Astrocyte of the cerebellum (primary cell): ENCODE measurements at regions not wholly inside any gene's neighbourhood (a gene's known extent, or its start where the extent isn't known, plus 50 kb on each side); places are given as distances from the start of the nearest gene placed in this dataset.
A peak's percentile ranks its signal among the peaks of the same experiment; 100 is the strongest.
"Not testable (repeated sequence)": the region's sequence is repeated elsewhere in the genome, so short reads cannot be mapped to it uniquely, and the experiment has no call there.

Source experiments
- DNase-seq: peaks from one replicate; pipeline ENCODE4 v3.0.0-alpha.2; 2011; ENCODE audit warnings: low read depth
- H3K4me3 ChIP-seq: 2 replicates; pipeline ENCODE4 v1.5.1; 2011; ENCODE audit warnings: mild to moderate bottlenecking, low read depth, low read length, moderate library complexity
- in situ Hi-C: cut with HindIII; loops from 2 replicates; pipeline ENCODE4 v1.10.0; 2017; ENCODE audit warnings: low sequenced_read_pairs
- TF ChIP-seq, protein P1 (sequence below): IDR thresholded peaks from 2 replicates; pipeline ENCODE4 v1.5.1; 2012; ENCODE audit warnings: low read length, low read depth, moderate library complexity, mild to moderate bottlenecking; ENCODE audit errors: missing control alignments

DNA sequence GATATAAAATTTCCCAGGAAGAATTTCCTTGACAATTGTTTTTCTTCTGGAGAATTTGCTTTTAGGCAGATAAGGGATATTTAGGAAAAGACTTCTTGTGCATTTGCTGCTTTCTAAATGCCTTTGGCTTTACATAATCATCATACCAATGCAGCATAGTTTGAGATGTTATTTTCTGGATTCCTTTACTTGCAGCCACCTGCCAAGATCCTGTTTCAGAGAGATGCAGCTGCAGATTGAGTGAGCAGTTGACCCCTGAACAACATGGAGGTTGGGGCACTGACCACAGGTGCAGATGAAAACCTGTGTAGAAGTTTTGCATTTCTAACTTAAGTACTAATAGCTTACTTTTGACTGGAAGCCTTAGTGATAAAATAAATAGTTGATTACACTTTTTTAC is 257.9 kb downstream of the RPIA start:
- no peak for DNase-seq
- H3K4me3 ChIP-seq = no peak overlapping the region
- TF ChIP-seq, protein P1, sequence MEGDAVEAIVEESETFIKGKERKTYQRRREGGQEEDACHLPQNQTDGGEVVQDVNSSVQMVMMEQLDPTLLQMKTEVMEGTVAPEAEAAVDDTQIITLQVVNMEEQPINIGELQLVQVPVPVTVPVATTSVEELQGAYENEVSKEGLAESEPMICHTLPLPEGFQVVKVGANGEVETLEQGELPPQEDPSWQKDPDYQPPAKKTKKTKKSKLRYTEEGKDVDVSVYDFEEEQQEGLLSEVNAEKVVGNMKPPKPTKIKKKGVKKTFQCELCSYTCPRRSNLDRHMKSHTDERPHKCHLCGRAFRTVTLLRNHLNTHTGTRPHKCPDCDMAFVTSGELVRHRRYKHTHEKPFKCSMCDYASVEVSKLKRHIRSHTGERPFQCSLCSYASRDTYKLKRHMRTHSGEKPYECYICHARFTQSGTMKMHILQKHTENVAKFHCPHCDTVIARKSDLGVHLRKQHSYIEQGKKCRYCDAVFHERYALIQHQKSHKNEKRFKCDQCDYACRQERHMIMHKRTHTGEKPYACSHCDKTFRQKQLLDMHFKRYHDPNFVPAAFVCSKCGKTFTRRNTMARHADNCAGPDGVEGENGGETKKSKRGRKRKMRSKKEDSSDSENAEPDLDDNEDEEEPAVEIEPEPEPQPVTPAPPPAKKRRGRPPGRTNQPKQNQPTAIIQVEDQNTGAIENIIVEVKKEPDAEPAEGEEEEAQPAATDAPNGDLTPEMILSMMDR = no peak
- in situ Hi-C loops = no loop called here

DNA sequence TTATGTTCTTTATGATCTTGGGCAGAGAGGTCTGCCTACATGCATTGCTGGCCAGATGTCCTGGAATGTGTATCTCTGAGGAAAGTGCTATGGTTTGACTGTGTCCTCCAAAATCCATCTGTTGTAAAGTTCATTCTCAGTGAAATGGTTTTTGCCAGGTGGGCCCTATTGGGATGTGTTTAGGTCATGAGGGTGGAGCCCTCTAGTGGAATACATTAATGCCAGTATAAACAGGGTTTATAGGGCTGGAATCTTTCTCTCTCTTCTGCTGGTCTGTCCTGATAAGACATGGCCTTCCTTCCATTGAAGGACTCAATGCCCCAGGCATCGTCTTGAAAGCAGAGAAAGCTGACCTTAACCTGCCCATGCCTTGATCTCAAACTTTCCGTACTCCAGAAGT is 258.5 kb downstream of the RPIA start:
- DNase-seq = no peak
- H3K4me3 ChIP-seq = no peak overlapping the region
- in situ Hi-C loops = no loop called here
- TF ChIP-seq, protein P1 = no peak

GRCh38 chr2:88955607-88956006 is 264.1 kb downstream of the RPIA start:
- no peak for DNase-seq
- in situ Hi-C loops = no loop called here
- TF ChIP-seq, protein P1 = no peak
- H3K4me3 ChIP-seq = no peak overlapping the region

DNA sequence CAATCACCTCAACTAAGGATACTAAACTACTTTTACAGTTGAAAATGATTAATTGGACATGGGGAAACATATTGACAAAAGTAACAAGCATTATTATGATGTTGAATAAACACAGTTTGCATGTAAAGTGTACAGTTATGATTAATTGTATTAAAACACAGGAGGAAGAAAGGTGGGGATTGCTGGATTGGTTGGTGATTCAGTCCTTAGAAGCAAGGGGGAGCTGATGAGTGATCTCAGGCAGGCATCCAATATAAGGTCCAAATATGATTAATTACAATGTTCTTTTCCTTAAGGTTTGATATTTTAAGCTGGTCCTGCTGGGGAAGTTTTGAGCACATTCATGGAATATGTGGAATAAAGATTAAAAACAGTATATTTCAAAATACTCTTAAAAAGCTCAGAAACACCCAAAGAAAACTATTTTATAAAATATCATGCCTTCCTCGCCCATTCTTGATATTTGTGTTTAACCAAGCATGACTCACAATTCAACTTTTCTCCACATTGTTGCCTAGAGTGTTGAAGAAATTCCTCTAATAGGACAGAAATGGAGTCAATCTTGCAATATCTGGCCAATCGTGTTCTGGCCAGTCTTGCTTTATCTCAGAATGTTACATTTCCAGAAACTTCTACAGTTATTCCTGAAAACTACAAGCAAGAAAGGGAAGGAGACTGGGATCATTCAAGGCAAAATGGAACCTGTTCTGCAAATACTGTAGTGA is 268.2 kb downstream of the RPIA start:
- in situ Hi-C loops = no loop called here
- DNase-seq = no peak
- H3K4me3 ChIP-seq = no peak overlapping the region
- TF ChIP-seq, protein P1 = peak; percentile 11

DNA sequence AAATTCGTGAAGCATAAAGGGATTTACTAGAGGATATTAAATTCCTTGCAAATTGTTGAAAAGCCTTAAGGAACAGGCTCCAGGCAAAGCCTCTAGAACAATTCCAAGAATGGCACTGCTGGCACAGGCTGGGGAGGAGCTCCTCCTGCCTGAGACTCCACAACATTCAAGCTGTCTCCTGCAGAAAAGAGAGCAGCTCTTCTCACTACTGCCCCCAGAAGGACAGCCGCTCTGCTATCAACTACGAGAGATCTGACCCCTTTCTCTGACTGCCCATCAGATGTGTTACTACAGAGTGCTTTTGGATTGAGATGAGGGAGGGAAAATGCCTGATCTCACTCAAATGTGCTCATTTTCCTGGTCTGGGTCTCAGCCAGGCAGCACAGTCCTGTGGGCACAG is 269.9 kb downstream of the RPIA start:
- H3K4me3 ChIP-seq, DNase-seq, in situ Hi-C loops: not testable (repeated sequence)

GRCh38 chr2:88967844-88968243 is 276.4 kb downstream of the RPIA start:
- H3K4me3 ChIP-seq = no peak overlapping the region
- TF ChIP-seq, protein P1 = no peak
- in situ Hi-C loops = no loop called here
- no peak for DNase-seq

DNA sequence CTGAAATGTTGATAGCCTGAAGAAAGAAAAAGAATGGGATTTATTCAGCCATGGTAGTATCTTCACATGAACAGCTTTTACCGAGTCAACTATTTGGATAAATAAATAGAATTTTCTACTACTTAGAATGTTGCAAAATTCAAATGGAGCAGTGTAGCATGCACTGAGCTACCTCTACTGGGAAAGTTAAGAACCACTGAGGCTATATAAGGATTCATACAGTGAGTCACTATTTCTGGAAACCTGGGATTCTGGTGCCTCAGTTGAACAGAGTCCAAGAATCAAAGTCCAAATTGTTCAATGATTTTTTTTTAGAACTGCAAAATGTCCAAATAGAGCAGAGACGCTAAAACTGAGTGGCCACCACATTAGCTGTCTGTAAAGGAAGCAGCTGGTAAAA is 286.5 kb downstream of the RPIA start:
- in situ Hi-C loops, DNase-seq, H3K4me3 ChIP-seq: not testable (repeated sequence)

- H3K4me3 ChIP-seq, DNase-seq, in situ Hi-C loops: not testable (repeated sequence)
Measured at GRCh38 chr2:88978446-88978845, 287.0 kb downstream of the RPIA start.

- DNase-seq, in situ Hi-C loops, H3K4me3 ChIP-seq: not testable (repeated sequence)
Measured at GRCh38 chr2:88984079-88984478, 292.6 kb downstream of the RPIA start.

- DNase-seq, in situ Hi-C loops, H3K4me3 ChIP-seq: not testable (repeated sequence)
Measured at GRCh38 chr2:88986721-88987330, 295.4 kb downstream of the RPIA start.

GRCh38 chr2:88988617-88989016 is 297.1 kb downstream of the RPIA start:
- DNase-seq, H3K4me3 ChIP-seq, in situ Hi-C loops: not testable (repeated sequence)

- in situ Hi-C loops, H3K4me3 ChIP-seq, DNase-seq: not testable (repeated sequence)
Measured at GRCh38 chr2:88992819-88993218, 301.3 kb downstream of the RPIA start.
